ENCODE measurements at regions not wholly inside any gene's neighbourhood (a gene's known extent, or its start where the extent isn't known, plus 50 kb on each side); places are given as distances from the start of the nearest gene placed in this dataset.

DNA sequence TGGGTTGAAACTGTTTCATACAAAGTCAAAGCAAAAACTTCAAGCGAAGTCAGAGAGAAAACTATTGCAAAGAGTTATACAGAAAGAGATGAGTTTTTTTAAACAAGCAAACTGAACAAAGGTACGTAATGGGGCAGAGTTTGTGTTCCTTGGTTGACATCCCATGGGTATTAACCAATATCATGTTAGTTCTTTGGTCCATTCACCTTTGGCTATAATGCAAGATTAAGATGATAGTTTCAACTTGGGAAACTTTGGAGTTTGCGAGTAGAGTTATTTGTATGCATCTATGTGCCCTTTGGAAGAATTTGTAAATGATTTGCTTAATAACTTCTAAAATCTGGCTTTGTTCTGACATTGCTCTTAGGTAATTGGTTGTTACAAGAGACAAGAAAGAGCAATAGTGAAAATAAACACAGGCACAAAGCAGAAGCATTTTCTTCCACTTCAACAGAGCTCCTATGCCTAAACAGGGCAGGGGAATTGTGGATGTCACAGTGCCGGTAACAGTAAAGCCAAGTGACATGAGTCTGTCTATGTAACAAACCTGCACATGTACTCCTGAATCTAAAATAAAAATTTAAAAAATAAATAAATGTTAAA, 936.1 kb downstream of the SUCLG1 start:
- no peaks in the 10 kb centered on the region for H3K79me1 ChIP-seq (ENCODE audit: low read length)
- H2AK5ac ChIP-seq (ENCODE audit: low read length): no peak overlapping the region
- H3K79me2 ChIP-seq (ENCODE audit: control insufficient read depth, insufficient read depth, low read length): no peaks in the 10 kb centered on the region
- no peak for DNase-seq
- WGBS (ENCODE audit: extremely low coverage, insufficient coverage, low lambda C conversion rate): no CpG with 5 or more reads among the region's 4 CpGs
- H3K4me1 ChIP-seq (ENCODE audit: control insufficient read depth, low read depth, low read length): no peaks in the 10 kb centered on the region
- H2BK120ac ChIP-seq (ENCODE audit: low read depth, low read length): no peak overlapping the region
- H2BK5ac ChIP-seq (ENCODE audit: low read length): no peak overlapping the region
- no peak overlapping the region for H4K8ac ChIP-seq (ENCODE audit: low read depth, low read length)
- no peak overlapping the region for H3K9ac ChIP-seq (ENCODE audit: low read length)
- no peak overlapping the region for H3K56ac ChIP-seq (ENCODE audit: low read length)
- H3K4me3 ChIP-seq (ENCODE audit: low read length): no peak overlapping the region
- H3K18ac ChIP-seq (ENCODE audit: low read length): no peak overlapping the region
- H3K27ac ChIP-seq (ENCODE audit: low read depth, low read length): no peak overlapping the region
- H4K5ac ChIP-seq (ENCODE audit: low read length): no peak overlapping the region
- no peak overlapping the region for H3K23ac ChIP-seq (ENCODE audit: low read length)
- no peaks in the 10 kb centered on the region for H3K36me3 ChIP-seq (ENCODE audit: control insufficient read depth, insufficient read depth, low read length)
- no peaks in the 10 kb centered on the region for H3K27me3 ChIP-seq (ENCODE audit: insufficient read depth, low read length, poor library complexity)
- no peak overlapping the region for H2BK15ac ChIP-seq (replicated peaks; ENCODE audit: low read depth)
- no peak overlapping the region for H3K4me2 ChIP-seq (ENCODE audit: low read length)
- no peak overlapping the region for H3K4ac ChIP-seq (ENCODE audit: low read depth, low read length)

DNA sequence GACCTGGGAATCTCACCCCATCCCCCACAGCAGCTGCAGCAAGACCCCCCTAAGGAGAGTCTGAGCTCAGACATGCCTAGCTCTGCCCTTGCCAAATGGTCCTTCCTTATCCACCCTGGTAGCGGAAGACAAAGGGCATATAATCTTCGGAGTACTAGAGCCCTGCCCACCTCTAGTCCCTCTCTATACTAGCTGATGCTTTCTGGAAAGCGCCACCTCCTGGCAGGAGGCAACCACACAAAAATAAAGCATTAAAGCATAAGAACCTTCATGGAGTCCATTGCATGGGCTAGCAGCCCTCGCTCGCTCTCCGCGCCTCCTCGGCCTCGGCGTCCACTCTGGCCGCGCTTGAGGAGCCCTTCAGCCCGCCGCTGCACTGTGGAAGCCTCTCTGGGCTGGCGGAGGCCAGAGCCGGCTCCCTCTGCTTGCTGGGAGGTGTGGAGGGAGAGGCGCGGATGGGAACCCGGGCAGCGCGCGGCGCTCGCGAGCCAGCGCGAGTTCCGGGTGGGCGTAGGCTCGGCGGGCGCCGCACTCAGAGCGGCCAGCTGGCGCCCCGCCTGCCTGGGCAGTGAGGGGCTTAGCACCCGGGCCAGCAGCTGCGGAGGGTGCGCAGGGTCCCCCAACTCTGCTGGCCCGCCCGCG, 941.2 kb downstream of the SUCLG1 start:
- Histone ChIP-seq H3K4me2 (ENCODE audit: low read length) (no peak overlapping the region), H4K8ac (ENCODE audit: low read depth, low read length) (no peak overlapping the region), H2AK5ac (ENCODE audit: low read length) (no peak overlapping the region), H3K4me3 (ENCODE audit: low read length) (no peak overlapping the region), H3K18ac (ENCODE audit: low read length) (no peak overlapping the region), H4K5ac (ENCODE audit: low read length) (no peak overlapping the region), H3K56ac (ENCODE audit: low read length) (no peak overlapping the region), H3K79me1 (ENCODE audit: low read length) (no peaks in the 10 kb centered on the region), H3K4me1 (ENCODE audit: control insufficient read depth, low read depth, low read length) (no peaks in the 10 kb centered on the region), H3K4ac (ENCODE audit: low read depth, low read length) (no peak overlapping the region), H2BK5ac (ENCODE audit: low read length) (no peak overlapping the region), H3K9ac (ENCODE audit: low read length) (no peak overlapping the region), H3K23ac (ENCODE audit: low read length) (no peak overlapping the region), H3K79me2 (ENCODE audit: control insufficient read depth, insufficient read depth, low read length) (no peaks in the 10 kb centered on the region), H2BK15ac (replicated peaks; ENCODE audit: low read depth) (no peak overlapping the region), H3K27me3 (ENCODE audit: insufficient read depth, low read length, poor library complexity) (no peaks in the 10 kb centered on the region), H2BK120ac (ENCODE audit: low read depth, low read length) (no peak overlapping the region), H3K36me3 (ENCODE audit: control insufficient read depth, insufficient read depth, low read length) (no peaks in the 10 kb centered on the region), H3K27ac (ENCODE audit: low read depth, low read length) (no peak overlapping the region)
- no CpG with 5 or more reads among the region's 42 CpGs for WGBS (ENCODE audit: extremely low coverage, insufficient coverage, low lambda C conversion rate)
- DNase-seq: no peak

DNA sequence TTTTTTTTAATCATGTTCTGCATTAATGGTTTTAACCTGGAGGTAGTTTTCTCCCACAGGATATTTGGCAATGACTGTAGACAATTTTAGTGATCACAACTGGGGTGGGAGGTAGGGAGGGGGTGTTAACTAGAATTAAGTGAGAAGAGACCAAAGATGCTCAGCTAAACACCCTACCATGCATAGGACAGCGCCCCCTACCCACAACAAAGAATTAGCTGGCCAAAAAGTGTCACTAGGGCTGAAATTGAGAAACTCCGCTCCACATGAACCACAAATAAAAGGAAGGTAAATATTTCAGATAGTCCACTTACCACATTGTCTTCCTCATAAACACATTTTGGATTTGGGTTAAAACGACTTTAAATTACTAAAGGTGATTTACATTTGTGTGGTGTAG, 942.6 kb downstream of the SUCLG1 start:
- Histone ChIP-seq H3K56ac (ENCODE audit: low read length) (no peak overlapping the region), H2BK120ac (ENCODE audit: low read depth, low read length) (no peak overlapping the region), H3K4ac (ENCODE audit: low read depth, low read length) (no peak overlapping the region), H4K8ac (ENCODE audit: low read depth, low read length) (no peak overlapping the region), H2BK15ac (replicated peaks; ENCODE audit: low read depth) (no peak overlapping the region), H3K9ac (ENCODE audit: low read length) (no peak overlapping the region), H3K4me1 (ENCODE audit: control insufficient read depth, low read depth, low read length) (no peaks in the 10 kb centered on the region), H3K18ac (ENCODE audit: low read length) (no peak overlapping the region), H3K79me1 (ENCODE audit: low read length) (no peaks in the 10 kb centered on the region), H3K23ac (ENCODE audit: low read length) (no peak overlapping the region), H3K27me3 (ENCODE audit: insufficient read depth, low read length, poor library complexity) (no peaks in the 10 kb centered on the region), H4K5ac (ENCODE audit: low read length) (no peak overlapping the region), H2AK5ac (ENCODE audit: low read length) (no peak overlapping the region), H3K36me3 (ENCODE audit: control insufficient read depth, insufficient read depth, low read length) (no peaks in the 10 kb centered on the region), H3K79me2 (ENCODE audit: control insufficient read depth, insufficient read depth, low read length) (no peaks in the 10 kb centered on the region), H3K4me2 (ENCODE audit: low read length) (no peak overlapping the region), H3K27ac (ENCODE audit: low read depth, low read length) (no peak overlapping the region), H2BK5ac (ENCODE audit: low read length) (no peak overlapping the region), H3K4me3 (ENCODE audit: low read length) (no peak overlapping the region)
- peak; percentile 32 for DNase-seq
- WGBS (ENCODE audit: extremely low coverage, insufficient coverage, low lambda C conversion rate): no CpG with 5 or more reads among the region's 3 CpGs

DNA sequence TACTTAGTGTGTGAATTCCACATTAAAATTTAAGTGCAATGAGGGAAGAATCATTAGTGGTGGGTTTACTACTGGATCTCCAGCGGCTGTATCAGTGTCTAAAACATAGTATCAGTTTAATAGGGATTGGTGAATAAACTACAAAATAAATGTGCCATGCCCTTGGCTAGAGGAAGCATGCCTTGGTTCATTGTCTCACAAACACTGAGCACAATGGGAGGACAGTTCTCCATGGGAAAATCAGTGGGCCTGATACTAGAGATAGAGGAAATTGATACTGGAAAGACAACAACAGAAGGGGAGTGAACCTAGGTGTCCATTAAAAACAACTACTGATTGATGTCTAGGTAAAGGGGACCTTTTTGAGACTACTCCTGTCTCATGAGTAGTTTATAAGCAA, 971.6 kb downstream of the SUCLG1 start:
- H3K4me1 ChIP-seq (ENCODE audit: control insufficient read depth, low read depth, low read length): no peaks in the 10 kb centered on the region

DNA sequence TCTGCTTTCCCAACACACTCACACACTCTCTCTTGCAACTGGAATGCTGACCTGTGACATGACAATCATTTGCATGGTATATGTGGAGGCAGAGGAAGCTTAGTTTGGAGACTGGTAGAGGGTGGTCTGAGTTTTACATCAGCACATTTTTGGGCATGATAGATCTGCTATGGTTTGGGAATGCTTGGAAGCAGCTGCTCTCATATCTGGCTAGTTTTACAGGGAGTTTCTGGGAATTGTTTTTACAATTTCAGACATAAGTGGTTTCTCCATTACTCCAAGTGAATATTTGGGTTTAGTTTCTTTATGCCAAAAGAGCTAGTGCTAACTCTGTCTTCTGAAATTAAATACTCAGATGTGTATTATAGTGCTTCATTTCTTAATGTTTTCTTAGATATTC, 977.6 kb downstream of the SUCLG1 start:
- no peak for DNase-seq
- Histone ChIP-seq H4K5ac (ENCODE audit: low read length) (no peak overlapping the region), H3K27me3 (ENCODE audit: insufficient read depth, low read length, poor library complexity) (no peaks in the 10 kb centered on the region), H2BK5ac (ENCODE audit: low read length) (no peak overlapping the region), H3K23ac (ENCODE audit: low read length) (no peak overlapping the region), H3K4me1 (ENCODE audit: control insufficient read depth, low read depth, low read length) (no peaks in the 10 kb centered on the region), H2BK15ac (replicated peaks; ENCODE audit: low read depth) (no peak overlapping the region), H3K27ac (ENCODE audit: low read depth, low read length) (no peak overlapping the region), H2AK5ac (ENCODE audit: low read length) (no peak overlapping the region), H3K36me3 (ENCODE audit: control insufficient read depth, insufficient read depth, low read length) (no peaks in the 10 kb centered on the region), H3K79me2 (ENCODE audit: control insufficient read depth, insufficient read depth, low read length) (no peaks in the 10 kb centered on the region), H3K4ac (ENCODE audit: low read depth, low read length) (no peak overlapping the region), H3K4me3 (ENCODE audit: low read length) (no peak overlapping the region), H2BK120ac (ENCODE audit: low read depth, low read length) (no peak overlapping the region), H4K8ac (ENCODE audit: low read depth, low read length) (no peak overlapping the region), H3K18ac (ENCODE audit: low read length) (no peak overlapping the region), H3K79me1 (ENCODE audit: low read length) (no peaks in the 10 kb centered on the region), H3K56ac (ENCODE audit: low read length) (no peak overlapping the region), H3K9ac (ENCODE audit: low read length) (no peak overlapping the region), H3K4me2 (ENCODE audit: low read length) (no peak overlapping the region)

More for the DNA sequence above, 971.6 kb downstream of the SUCLG1 start:
- Histone ChIP-seq H2BK15ac (replicated peaks; ENCODE audit: low read depth) (no peak overlapping the region), H3K18ac (ENCODE audit: low read length) (no peak overlapping the region), H3K23ac (ENCODE audit: low read length) (no peak overlapping the region), H3K27ac (ENCODE audit: low read depth, low read length) (no peak overlapping the region), H3K79me2 (ENCODE audit: control insufficient read depth, insufficient read depth, low read length) (no peaks in the 10 kb centered on the region), H3K4me3 (ENCODE audit: low read length) (no peak overlapping the region), H3K9ac (ENCODE audit: low read length) (no peak overlapping the region), H2AK5ac (ENCODE audit: low read length) (no peak overlapping the region), H3K36me3 (ENCODE audit: control insufficient read depth, insufficient read depth, low read length) (no peaks in the 10 kb centered on the region), H3K56ac (ENCODE audit: low read length) (no peak overlapping the region), H3K27me3 (ENCODE audit: insufficient read depth, low read length, poor library complexity) (no peaks in the 10 kb centered on the region), H4K8ac (ENCODE audit: low read depth, low read length) (no peak overlapping the region), H2BK120ac (ENCODE audit: low read depth, low read length) (no peak overlapping the region), H3K4me2 (ENCODE audit: low read length) (no peak overlapping the region), H4K5ac (ENCODE audit: low read length) (no peak overlapping the region), H2BK5ac (ENCODE audit: low read length) (no peak overlapping the region), H3K4ac (ENCODE audit: low read depth, low read length) (no peak overlapping the region), H3K79me1 (ENCODE audit: low read length) (no peaks in the 10 kb centered on the region)
- no peak for DNase-seq
- no CpG with 5 or more reads among the region's 1 CpG for WGBS (ENCODE audit: extremely low coverage, insufficient coverage, low lambda C conversion rate)

DNA sequence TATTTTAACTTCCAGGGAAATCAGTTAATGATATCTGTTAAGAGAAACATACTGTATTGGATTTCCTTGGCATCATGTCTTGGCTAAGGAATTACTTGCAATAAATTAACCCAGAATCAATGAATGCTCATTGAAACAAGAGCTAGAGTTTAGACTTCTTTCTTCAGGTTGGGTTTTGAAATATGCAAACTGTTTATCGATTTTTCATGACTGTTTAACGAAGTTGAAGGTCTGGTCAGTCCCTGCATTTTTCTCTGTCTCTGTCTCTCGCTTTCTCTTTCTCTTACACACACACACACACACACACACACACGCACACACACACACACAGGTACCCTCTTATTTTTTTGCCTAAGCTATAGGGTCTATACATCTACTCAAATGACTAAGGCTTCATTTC, 981.0 kb downstream of the SUCLG1 start:
- Histone ChIP-seq H3K79me2 (ENCODE audit: control insufficient read depth, insufficient read depth, low read length) (no peaks in the 10 kb centered on the region), H3K36me3 (ENCODE audit: control insufficient read depth, insufficient read depth, low read length) (no peaks in the 10 kb centered on the region), H3K18ac (ENCODE audit: low read length) (no peak overlapping the region), H3K56ac (ENCODE audit: low read length) (no peak overlapping the region), H3K9ac (ENCODE audit: low read length) (no peak overlapping the region), H3K4me1 (ENCODE audit: control insufficient read depth, low read depth, low read length) (no peaks in the 10 kb centered on the region), H3K4me2 (ENCODE audit: low read length) (no peak overlapping the region), H2BK120ac (ENCODE audit: low read depth, low read length) (no peak overlapping the region), H3K27ac (ENCODE audit: low read depth, low read length) (no peak overlapping the region), H3K23ac (ENCODE audit: low read length) (no peak overlapping the region), H4K8ac (ENCODE audit: low read depth, low read length) (no peak overlapping the region), H4K5ac (ENCODE audit: low read length) (no peak overlapping the region), H2BK5ac (ENCODE audit: low read length) (no peak overlapping the region), H3K4me3 (ENCODE audit: low read length) (no peak overlapping the region), H3K79me1 (ENCODE audit: low read length) (no peaks in the 10 kb centered on the region), H3K4ac (ENCODE audit: low read depth, low read length) (no peak overlapping the region), H2BK15ac (replicated peaks; ENCODE audit: low read depth) (no peak overlapping the region), H3K27me3 (ENCODE audit: insufficient read depth, low read length, poor library complexity) (no peaks in the 10 kb centered on the region), H2AK5ac (ENCODE audit: low read length) (no peak overlapping the region)
- WGBS (ENCODE audit: extremely low coverage, insufficient coverage, low lambda C conversion rate): no CpG with 5 or more reads among the region's 4 CpGs
- DNase-seq: no peak

All from mesendoderm (in vitro differentiated cells).